ENCODE measurements at regions not wholly inside any gene's neighbourhood (a gene's known extent, or its start where the extent isn't known, plus 50 kb on each side); places are given as distances from the start of the nearest gene placed in this dataset.

- TF ChIP-seq POLR2A (IDR thresholded peaks at IDR 0.05; ENCODE audit: insufficient read depth in 1 of 2, low read depth in 2 of 2, low read length in 2 of 2) (no peak), POLR2AphosphoS5 (IDR thresholded peaks at IDR 0.05; ENCODE audit: low read depth, low read length) (no peak), JUND (CRISPR knock-in tag; IDR thresholded peaks at IDR 0.05) (no peak), CEBPB (IDR thresholded peaks at IDR 0.05; ENCODE audit: borderline replicate concordance, low read depth, low read length) (no peak), U2AF2 (IDR thresholded peaks at IDR 0.05; ENCODE audit: low read depth, low read length) (no peak), ZBTB21 (CRISPR knock-in tag; IDR thresholded peaks at IDR 0.05) (no peak), RFX5 (IDR thresholded peaks at IDR 0.05; ENCODE audit: low read depth, low read length) (no peak), NFATC3 (CRISPR knock-in tag; IDR thresholded peaks at IDR 0.05) (no peak), SRSF9 (IDR thresholded peaks at IDR 0.05; ENCODE audit: borderline replicate concordance, insufficient read depth, low read depth, low read length, poor library complexity, severe bottlenecking) (no peak), ERF (CRISPR knock-in tag; IDR thresholded peaks at IDR 0.05) (no peak), TCF12 (IDR thresholded peaks at IDR 0.05) (no peak), TCF12 (CRISPR knock-in tag; IDR thresholded peaks at IDR 0.05) (no peak)
- TF ChIP-seq, protein P1, sequence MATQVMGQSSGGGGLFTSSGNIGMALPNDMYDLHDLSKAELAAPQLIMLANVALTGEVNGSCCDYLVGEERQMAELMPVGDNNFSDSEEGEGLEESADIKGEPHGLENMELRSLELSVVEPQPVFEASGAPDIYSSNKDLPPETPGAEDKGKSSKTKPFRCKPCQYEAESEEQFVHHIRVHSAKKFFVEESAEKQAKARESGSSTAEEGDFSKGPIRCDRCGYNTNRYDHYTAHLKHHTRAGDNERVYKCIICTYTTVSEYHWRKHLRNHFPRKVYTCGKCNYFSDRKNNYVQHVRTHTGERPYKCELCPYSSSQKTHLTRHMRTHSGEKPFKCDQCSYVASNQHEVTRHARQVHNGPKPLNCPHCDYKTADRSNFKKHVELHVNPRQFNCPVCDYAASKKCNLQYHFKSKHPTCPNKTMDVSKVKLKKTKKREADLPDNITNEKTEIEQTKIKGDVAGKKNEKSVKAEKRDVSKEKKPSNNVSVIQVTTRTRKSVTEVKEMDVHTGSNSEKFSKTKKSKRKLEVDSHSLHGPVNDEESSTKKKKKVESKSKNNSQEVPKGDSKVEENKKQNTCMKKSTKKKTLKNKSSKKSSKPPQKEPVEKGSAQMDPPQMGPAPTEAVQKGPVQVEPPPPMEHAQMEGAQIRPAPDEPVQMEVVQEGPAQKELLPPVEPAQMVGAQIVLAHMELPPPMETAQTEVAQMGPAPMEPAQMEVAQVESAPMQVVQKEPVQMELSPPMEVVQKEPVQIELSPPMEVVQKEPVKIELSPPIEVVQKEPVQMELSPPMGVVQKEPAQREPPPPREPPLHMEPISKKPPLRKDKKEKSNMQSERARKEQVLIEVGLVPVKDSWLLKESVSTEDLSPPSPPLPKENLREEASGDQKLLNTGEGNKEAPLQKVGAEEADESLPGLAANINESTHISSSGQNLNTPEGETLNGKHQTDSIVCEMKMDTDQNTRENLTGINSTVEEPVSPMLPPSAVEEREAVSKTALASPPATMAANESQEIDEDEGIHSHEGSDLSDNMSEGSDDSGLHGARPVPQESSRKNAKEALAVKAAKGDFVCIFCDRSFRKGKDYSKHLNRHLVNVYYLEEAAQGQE (IDR thresholded peaks at IDR 0.05; ENCODE audit: borderline replicate concordance in 1 of 2, low read depth in 1 of 2, low read length in 2 of 2), result no peak
- TF ChIP-seq, protein P2, sequence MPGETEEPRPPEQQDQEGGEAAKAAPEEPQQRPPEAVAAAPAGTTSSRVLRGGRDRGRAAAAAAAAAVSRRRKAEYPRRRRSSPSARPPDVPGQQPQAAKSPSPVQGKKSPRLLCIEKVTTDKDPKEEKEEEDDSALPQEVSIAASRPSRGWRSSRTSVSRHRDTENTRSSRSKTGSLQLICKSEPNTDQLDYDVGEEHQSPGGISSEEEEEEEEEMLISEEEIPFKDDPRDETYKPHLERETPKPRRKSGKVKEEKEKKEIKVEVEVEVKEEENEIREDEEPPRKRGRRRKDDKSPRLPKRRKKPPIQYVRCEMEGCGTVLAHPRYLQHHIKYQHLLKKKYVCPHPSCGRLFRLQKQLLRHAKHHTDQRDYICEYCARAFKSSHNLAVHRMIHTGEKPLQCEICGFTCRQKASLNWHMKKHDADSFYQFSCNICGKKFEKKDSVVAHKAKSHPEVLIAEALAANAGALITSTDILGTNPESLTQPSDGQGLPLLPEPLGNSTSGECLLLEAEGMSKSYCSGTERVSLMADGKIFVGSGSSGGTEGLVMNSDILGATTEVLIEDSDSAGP (CRISPR knock-in tag; IDR thresholded peaks at IDR 0.05; ENCODE audit: borderline replicate concordance), result no peak
Observed at GRCh38 chr19:31531326-31531725, 182.1 kb upstream of the TSHZ3 start.

All from HepG2 (cell line).